ENCODE measurements at regions not wholly inside any gene's neighbourhood (a gene's known extent, or its start where the extent isn't known, plus 50 kb on each side); places are given as distances from the start of the nearest gene placed in this dataset.

DNA sequence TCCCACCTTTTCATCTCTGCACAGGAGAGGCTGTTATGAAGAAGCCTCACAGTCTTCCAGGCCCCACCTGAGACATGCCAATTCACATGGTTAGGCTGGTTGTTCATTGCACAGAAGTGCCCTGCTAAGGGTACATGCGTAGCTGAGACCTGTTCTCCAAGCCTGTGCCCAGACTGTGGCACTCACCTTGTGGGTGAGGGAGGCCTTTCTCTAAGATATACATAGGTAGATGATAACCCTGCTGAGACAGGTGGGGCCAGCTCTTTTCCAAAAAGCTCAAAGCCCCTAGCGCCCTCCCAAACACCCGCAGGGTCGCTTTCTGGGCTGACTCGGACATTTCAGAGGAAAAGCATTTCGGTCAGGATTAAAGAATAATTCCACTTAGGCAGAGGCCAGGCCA lies 53.5 kb upstream of the ZNF507 start:
- TF ChIP-seq, protein P1, sequence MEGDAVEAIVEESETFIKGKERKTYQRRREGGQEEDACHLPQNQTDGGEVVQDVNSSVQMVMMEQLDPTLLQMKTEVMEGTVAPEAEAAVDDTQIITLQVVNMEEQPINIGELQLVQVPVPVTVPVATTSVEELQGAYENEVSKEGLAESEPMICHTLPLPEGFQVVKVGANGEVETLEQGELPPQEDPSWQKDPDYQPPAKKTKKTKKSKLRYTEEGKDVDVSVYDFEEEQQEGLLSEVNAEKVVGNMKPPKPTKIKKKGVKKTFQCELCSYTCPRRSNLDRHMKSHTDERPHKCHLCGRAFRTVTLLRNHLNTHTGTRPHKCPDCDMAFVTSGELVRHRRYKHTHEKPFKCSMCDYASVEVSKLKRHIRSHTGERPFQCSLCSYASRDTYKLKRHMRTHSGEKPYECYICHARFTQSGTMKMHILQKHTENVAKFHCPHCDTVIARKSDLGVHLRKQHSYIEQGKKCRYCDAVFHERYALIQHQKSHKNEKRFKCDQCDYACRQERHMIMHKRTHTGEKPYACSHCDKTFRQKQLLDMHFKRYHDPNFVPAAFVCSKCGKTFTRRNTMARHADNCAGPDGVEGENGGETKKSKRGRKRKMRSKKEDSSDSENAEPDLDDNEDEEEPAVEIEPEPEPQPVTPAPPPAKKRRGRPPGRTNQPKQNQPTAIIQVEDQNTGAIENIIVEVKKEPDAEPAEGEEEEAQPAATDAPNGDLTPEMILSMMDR (IDR thresholded peaks at IDR 0.05; ENCODE audit: low read length), result no peak
- TF ChIP-seq EZH2 (optimal IDR thresholded peaks at IDR 0.05; ENCODE audit: low read depth, low read length), result no peak

Measured in MM.1S (cell line).